DOHH2 (cell line): ENCODE measurements at regions not wholly inside any gene's neighbourhood (a gene's known extent, or its start where the extent isn't known, plus 50 kb on each side); places are given as distances from the start of the nearest gene placed in this dataset.

Source experiments
- H3F3A ChIP-seq: fragments of 200-600 bp; sonication (generic), shearing (Covaris generic); 2 replicates; pipeline ENCODE4 v1.6.0; 2016; ENCODE audit warnings: antibody characterized with exemption, mild to moderate bottlenecking; ENCODE audit not compliant: control insufficient read depth, insufficient read depth
- H3K27ac ChIP-seq: fragments of 200-600 bp; sonication (generic); 2 replicates; pipeline ENCODE4 v1.5.1; 2014; ENCODE audit warnings: low read depth, mild to moderate bottlenecking, low read length, moderate library complexity
- H3K27me3 ChIP-seq: fragments of 200-600 bp; sonication (generic); 2 replicates; pipeline ENCODE4 v1.6.1; 2014; ENCODE audit warnings: mild to moderate bottlenecking, low read length, mixed read lengths; ENCODE audit not compliant: control insufficient read depth
- H3K36me3 ChIP-seq: fragments of 200-600 bp; sonication (generic); 2 replicates; pipeline ENCODE4 v1.6.1; 2014; ENCODE audit warnings: mild to moderate bottlenecking, low read length, moderate library complexity, mixed read lengths; ENCODE audit not compliant: control insufficient read depth
- H3K4me1 ChIP-seq: fragments of 200-600 bp; sonication (generic); 2 replicates; pipeline ENCODE4 v1.6.1; 2014; ENCODE audit warnings: mild to moderate bottlenecking, low read length, mixed read lengths; ENCODE audit not compliant: control insufficient read depth
- H3K4me2 ChIP-seq: fragments of 200-600 bp; sonication (generic); 2 replicates; pipeline ENCODE4 v1.6.0; 2014; ENCODE audit warnings: mild to moderate bottlenecking, low read length, moderate library complexity
- H3K4me3 ChIP-seq: fragments of 200-600 bp; sonication (generic); 2 replicates; pipeline ENCODE4 v1.5.1; 2014; ENCODE audit warnings: mild to moderate bottlenecking, low read length, mixed read lengths
- H3K79me2 ChIP-seq: fragments of 200-600 bp; sonication (generic); 2 replicates; pipeline ENCODE4 v1.6.1; 2014; ENCODE audit warnings: mild to moderate bottlenecking, low read length, mixed read lengths; ENCODE audit not compliant: control insufficient read depth
- H3K9me2 ChIP-seq: fragments of 200-600 bp; sonication (generic); replicated peaks from 2 replicates; pipeline ENCODE4 v1.6.1; 2014; ENCODE audit warnings: mild to moderate bottlenecking, low read length, mixed read lengths; ENCODE audit not compliant: control insufficient read depth
- H3K9me3 ChIP-seq: fragments of 200-600 bp; sonication (generic); 2 replicates; pipeline ENCODE4 v1.6.1; 2014; ENCODE audit warnings: antibody characterized with exemption, low read length, mixed read lengths; ENCODE audit not compliant: control insufficient read depth, insufficient read depth
- H4K20me1 ChIP-seq: fragments of 200-600 bp; sonication (generic); 2 replicates; pipeline ENCODE4 v1.6.0; 2014; ENCODE audit warnings: low read depth, mild to moderate bottlenecking, antibody characterized with exemption, low read length, moderate library complexity; ENCODE audit not compliant: control insufficient read depth, insufficient read depth
- CTCF ChIP-seq: fragments of 200-600 bp; sonication (generic); IDR thresholded peaks from one replicate; pipeline ENCODE4 v1.5.1; 2014; ENCODE audit warnings: antibody characterized with exemption, mild to moderate bottlenecking, low read depth, low read length; ENCODE audit not compliant: poor library complexity, severe bottlenecking
- EZH2phosphoT487 ChIP-seq: fragments of 200-600 bp; sonication (generic); IDR thresholded peaks from 2 replicates; pipeline ENCODE4 v1.6.1; 2017; ENCODE audit warnings: borderline replicate concordance, mild to moderate bottlenecking, antibody characterized with exemption, low read length, moderate library complexity, mixed read lengths

DNA sequence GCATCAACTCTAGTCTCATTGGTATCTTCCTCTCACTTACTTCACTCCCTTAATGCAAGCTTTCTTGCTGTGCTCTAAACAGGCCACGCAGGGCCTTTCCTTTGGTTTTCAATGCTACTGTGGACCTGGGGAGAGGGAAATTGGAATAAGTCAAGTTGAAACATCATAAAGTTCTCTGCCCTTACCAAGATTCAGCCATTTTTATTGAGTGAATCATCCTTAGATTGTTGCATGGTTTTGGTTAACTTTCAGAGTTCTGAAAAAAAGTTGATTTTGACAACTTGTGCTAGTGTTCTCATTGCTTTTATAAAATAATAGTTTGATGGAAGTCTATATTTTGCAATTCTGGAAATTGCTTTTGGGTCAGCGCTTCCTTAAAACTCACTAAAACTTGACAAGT lies 852.8 kb upstream of the ACVR2A start:
- Histone ChIP-seq H3K79me2 (no peaks in the 10 kb centered on the region), H3K9me3 (no peaks in the 10 kb centered on the region), H3K27ac (no peak overlapping the region), H4K20me1 (no peaks in the 10 kb centered on the region), H3K4me2 (no peak overlapping the region), H3K4me3 (no peak overlapping the region), H3K27me3 (no peaks in the 10 kb centered on the region), H3K4me1 (no peaks in the 10 kb centered on the region), H3K9me2 (no peaks in the 10 kb centered on the region; the same call in 1 of the 2 replicates), H3F3A (no peaks in the 10 kb centered on the region), H3K36me3 (no peaks in the 10 kb centered on the region)
- TF ChIP-seq CTCF (no peak), EZH2phosphoT487 (no peak)

DNA sequence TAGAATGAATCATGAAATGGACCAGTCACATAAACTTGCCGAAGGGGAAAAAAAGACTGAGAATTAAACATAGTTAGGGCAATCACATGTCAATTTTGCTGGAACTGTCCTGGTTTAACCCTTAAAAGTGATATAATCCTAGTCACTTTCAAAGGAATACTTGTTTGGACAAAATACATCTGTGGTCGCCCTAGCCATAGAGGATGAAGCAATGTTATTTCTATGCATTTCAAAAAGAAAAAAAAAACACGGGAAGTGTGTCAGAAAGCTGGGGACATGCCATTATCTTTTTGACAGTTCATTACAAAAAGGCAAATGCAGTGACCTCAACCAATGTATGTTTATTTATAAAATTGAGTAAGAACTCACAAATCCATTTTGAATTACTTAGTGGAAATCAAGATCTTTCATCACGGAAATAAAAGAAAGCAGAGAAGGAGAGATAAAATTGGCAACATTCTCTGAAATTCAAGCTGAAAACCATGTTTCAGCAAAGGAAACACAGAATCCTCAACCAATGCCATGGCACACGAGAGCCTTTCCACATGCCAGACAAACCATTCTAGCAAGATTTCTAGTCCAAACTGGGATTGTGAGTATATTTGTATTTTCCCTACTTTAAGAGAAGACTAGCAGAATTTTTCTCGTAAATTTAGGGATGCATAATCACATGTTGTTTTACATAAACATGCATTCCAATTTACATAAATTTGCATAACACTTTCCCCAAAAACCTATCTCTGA lies 854.3 kb upstream of the ACVR2A start:
- Histone ChIP-seq H4K20me1 (no peaks in the 10 kb centered on the region), H3K9me2 (no peaks in the 10 kb centered on the region; the same call in 1 of the 2 replicates), H3K27ac (no peak overlapping the region), H3K4me3 (no peak overlapping the region), H3K79me2 (no peaks in the 10 kb centered on the region), H3F3A (no peaks in the 10 kb centered on the region), H3K4me1 (peaks cover 13% of the 10 kb centered on the region), H3K36me3 (no peaks in the 10 kb centered on the region), H3K9me3 (no peaks in the 10 kb centered on the region), H3K4me2 (no peak overlapping the region), H3K27me3 (no peaks in the 10 kb centered on the region)
- TF ChIP-seq CTCF: no peak
- TF ChIP-seq EZH2phosphoT487: no peak

GRCh38 chr2:146989741-146990140 lies 855.1 kb upstream of the ACVR2A start:
- no peaks in the 10 kb centered on the region for H4K20me1 ChIP-seq
- no peaks in the 10 kb centered on the region for H3K27me3 ChIP-seq
- H3K9me3 ChIP-seq: no peaks in the 10 kb centered on the region
- no peak overlapping the region for H3K4me2 ChIP-seq
- no peaks in the 10 kb centered on the region for H3F3A ChIP-seq
- H3K79me2 ChIP-seq: no peaks in the 10 kb centered on the region
- H3K27ac ChIP-seq: no peak overlapping the region
- TF ChIP-seq EZH2phosphoT487: no peak
- no peaks in the 10 kb centered on the region; the same call in 1 of the 2 replicates for H3K9me2 ChIP-seq
- no peak overlapping the region for H3K4me3 ChIP-seq
- H3K36me3 ChIP-seq: no peaks in the 10 kb centered on the region
- peaks cover 13% of the 10 kb centered on the region for H3K4me1 ChIP-seq

DNA sequence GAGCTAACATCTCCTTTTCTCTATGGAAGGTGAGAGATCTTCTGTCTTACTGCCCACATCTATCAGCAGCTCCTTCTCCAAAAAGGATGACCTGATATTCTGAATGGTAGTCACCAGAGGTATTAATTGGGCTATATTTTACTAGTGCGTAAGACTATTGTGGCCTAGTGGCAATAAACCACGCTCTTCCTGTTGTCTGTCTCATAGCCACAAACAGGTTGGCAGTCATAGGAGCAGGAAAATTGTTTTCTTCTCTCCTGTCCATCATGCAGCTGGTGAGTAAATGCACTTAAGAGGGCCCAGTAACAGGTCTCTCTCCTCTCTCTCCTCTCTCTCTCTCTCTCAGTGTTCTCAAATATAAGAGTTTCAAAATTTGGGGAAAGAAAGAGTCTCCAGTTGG lies 856.8 kb upstream of the ACVR2A start:
- H3K9me2 ChIP-seq: no peaks in the 10 kb centered on the region
- H3K4me1 ChIP-seq: peaks cover 13% of the 10 kb centered on the region
- no peak overlapping the region for H3K4me2 ChIP-seq

More for the DNA sequence above, 856.8 kb upstream of the ACVR2A start:
- H3K79me2 ChIP-seq: no peaks in the 10 kb centered on the region
- H3F3A ChIP-seq: no peaks in the 10 kb centered on the region
- H3K9me3 ChIP-seq: no peaks in the 10 kb centered on the region
- H3K4me3 ChIP-seq: no peak overlapping the region
- TF ChIP-seq CTCF: no peak
- no peak for TF ChIP-seq EZH2phosphoT487
- no peaks in the 10 kb centered on the region for H3K36me3 ChIP-seq
- no peaks in the 10 kb centered on the region for H4K20me1 ChIP-seq
- no peak overlapping the region for H3K27ac ChIP-seq
- no peaks in the 10 kb centered on the region for H3K27me3 ChIP-seq
